RWPE2 (cell line): ENCODE measurements at regions not wholly inside any gene's neighbourhood (a gene's known extent, or its start where the extent isn't known, plus 50 kb on each side); places are given as distances from the start of the nearest gene placed in this dataset.

Source experiments
- ATAC-seq: fragments of 200-7000 bp; cut with Tn5 transposase; 3 replicates; pipeline ENCODE4 v1.9.1; 2021; ENCODE audit warnings: low read depth
- DNase-seq: peaks from one replicate; pipeline ENCODE4 v3.0.0-alpha.2; 2020; ENCODE audit warnings: low spot score
- H3K27ac ChIP-seq: fragments of 450-650 bp; 2 replicates; pipeline ENCODE4 v1.5.1; 2017; ENCODE audit warnings: mild to moderate bottlenecking; ENCODE audit not compliant: poor library complexity, severe bottlenecking
- H3K27me3 ChIP-seq: fragments of 250-450 bp; sonication (Bioruptor Pico); 2 replicates; pipeline ENCODE4 v1.5.1; 2021; ENCODE audit warnings: mild to moderate bottlenecking, moderate library complexity; ENCODE audit not compliant: insufficient read depth, poor library complexity, severe bottlenecking
- H3K36me3 ChIP-seq: fragments of 250-450 bp; sonication (Bioruptor Pico); 2 replicates; pipeline ENCODE4 v1.5.1; 2020; ENCODE audit warnings: low read depth, mild to moderate bottlenecking, moderate library complexity
- H3K4me1 ChIP-seq: fragments of 250-450 bp; sonication (Bioruptor Pico); 2 replicates; pipeline ENCODE4 v1.5.1; 2021; ENCODE audit warnings: mild to moderate bottlenecking, moderate library complexity; ENCODE audit not compliant: insufficient read depth, poor library complexity, severe bottlenecking
- H3K4me3 ChIP-seq: fragments of 250-450 bp; sonication (Bioruptor Pico); 2 replicates; pipeline ENCODE4 v1.5.1; 2021; ENCODE audit warnings: mild to moderate bottlenecking, moderate library complexity; ENCODE audit not compliant: severe bottlenecking
- H3K9me3 ChIP-seq: fragments of 250-450 bp; sonication (Bioruptor Pico); 2 replicates; pipeline ENCODE4 v1.5.1; 2021; ENCODE audit warnings: mild to moderate bottlenecking, moderate library complexity; ENCODE audit not compliant: severe bottlenecking
- CTCF ChIP-seq: fragments of 450-650 bp; IDR thresholded peaks from one replicate; pipeline ENCODE4 v1.5.1; 2017; ENCODE audit warnings: mild to moderate bottlenecking, moderate library complexity; ENCODE audit not compliant: poor library complexity, severe bottlenecking

- ATAC-seq (no peak), DNase-seq (no peak)
- no peaks in the 10 kb centered on the region for H3K4me1 ChIP-seq
- no peaks in the 10 kb centered on the region for H3K9me3 ChIP-seq
- no peak overlapping the region for H3K27ac ChIP-seq
- TF ChIP-seq CTCF, result no peak
- H3K4me3 ChIP-seq, result no peak overlapping the region
- no peaks in the 10 kb centered on the region for H3K27me3 ChIP-seq
- no peaks in the 10 kb centered on the region for H3K36me3 ChIP-seq
Observed at GRCh38 chr4:125507141-125507540, 192.4 kb downstream of the FAT4 start.

- Histone ChIP-seq H3K27me3 (no peaks in the 10 kb centered on the region), H3K36me3 (no peaks in the 10 kb centered on the region), H3K9me3 (no peaks in the 10 kb centered on the region), H3K27ac (no peak overlapping the region), H3K4me1 (no peaks in the 10 kb centered on the region), H3K4me3 (no peak overlapping the region)
- TF ChIP-seq CTCF, result no peak
- ATAC-seq, result no peak
- DNase-seq, result no peak
Observed at GRCh38 chr4:125511715-125512114, 197.0 kb downstream of the FAT4 start.

- Histone ChIP-seq H3K4me1 (no peaks in the 10 kb centered on the region), H3K27me3 (no peaks in the 10 kb centered on the region), H3K4me3 (no peak overlapping the region), H3K27ac (no peak overlapping the region), H3K36me3 (no peaks in the 10 kb centered on the region), H3K9me3 (no peaks in the 10 kb centered on the region)
- no peak for DNase-seq
- TF ChIP-seq CTCF, result no peak
- ATAC-seq, result no peak
Observed at GRCh38 chr4:125515016-125515415, 200.3 kb downstream of the FAT4 start.

- Histone ChIP-seq H3K27me3 (no peaks in the 10 kb centered on the region), H3K36me3 (no peaks in the 10 kb centered on the region), H3K4me1 (no peaks in the 10 kb centered on the region), H3K4me3 (no peak overlapping the region), H3K27ac (no peak overlapping the region), H3K9me3 (no peaks in the 10 kb centered on the region)
- DNase-seq, result no peak
- TF ChIP-seq CTCF, result no peak
- ATAC-seq, result no peak
Observed at GRCh38 chr4:125517831-125518230, 203.1 kb downstream of the FAT4 start.

DNA sequence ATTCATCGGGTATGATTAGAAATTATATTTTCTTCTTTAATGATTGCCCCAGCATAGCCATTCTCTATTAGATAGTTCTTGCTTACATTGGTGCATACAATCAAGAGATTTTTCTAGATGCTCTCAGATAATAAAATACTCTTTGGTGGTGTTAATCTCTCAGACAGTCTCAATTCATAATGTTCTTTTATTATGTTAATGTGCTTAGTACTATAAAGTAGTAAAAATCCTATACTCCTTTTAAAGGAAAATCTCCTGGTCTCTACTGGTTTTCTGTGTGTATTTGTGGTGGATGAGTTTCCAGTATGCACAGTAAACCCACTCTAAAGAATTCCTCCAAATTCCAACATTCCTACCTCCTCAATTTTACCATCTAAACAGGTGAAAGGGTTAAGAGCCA lies 203.5 kb downstream of the FAT4 start:
- DNase-seq (no peak), ATAC-seq (no peak)
- TF ChIP-seq CTCF, result no peak
- no peak overlapping the region for H3K4me3 ChIP-seq
- no peak overlapping the region for H3K27ac ChIP-seq
- no peaks in the 10 kb centered on the region for H3K9me3 ChIP-seq
- H3K27me3 ChIP-seq, result no peaks in the 10 kb centered on the region
- H3K4me1 ChIP-seq, result no peaks in the 10 kb centered on the region
- H3K36me3 ChIP-seq, result no peaks in the 10 kb centered on the region
